SK-N-SH (cell line): ENCODE measurements at regions not wholly inside any gene's neighbourhood (a gene's known extent, or its start where the extent isn't known, plus 50 kb on each side); places are given as distances from the start of the nearest gene placed in this dataset.

Experiments used
- CTCF ChIA-PET: fragments of 300-600, 350-600 bp; formaldehyde crosslinking; extraction: SDS; loops from one replicate; lab custom pipeline; 2021; lab: Yijun Ruan, JAX
- POLR2A ChIA-PET: fragments of 350-600 bp; sonication (Branson Sonifier 250); formaldehyde crosslinking; extraction: SDS; loops from one replicate; lab custom pipeline; 2020; ENCODE audit warnings: antibody characterized with exemption, inconsistent platforms; lab: Yijun Ruan, JAX
- DNase-seq: peaks from one replicate; pipeline ENCODE4 v3.0.0; 2012
- H2AFZ ChIP-seq: fragments of 200-600 bp; sonication (generic); 2 replicates; pipeline ENCODE4 v1.8.1; 2016; ENCODE audit warnings: antibody characterized with exemption, mild to moderate bottlenecking, low read depth
- H3F3A ChIP-seq: fragments of 200-600 bp; sonication (generic); replicated peaks from 2 replicates; pipeline ENCODE3; 2016; ENCODE audit warnings: antibody characterized with exemption, mild to moderate bottlenecking; ENCODE audit not compliant: insufficient read depth
- H3K27ac ChIP-seq, 2 experiments: fragments of 200-500 bp in 1 of 2; fragments of 200-600 bp in 1 of 2; sonication (Bioruptor generic) in 1 of 2; sonication (generic), shearing (Covaris generic) in 1 of 2; 2 replicates each; pipeline versions ENCODE4 v1.5.1 to v1.6.1; 2014 to 2016; ENCODE audit warnings: low read depth in 2 of 2, inconsistent platforms in 1 of 2, low read length in 1 of 2, mild to moderate bottlenecking in 1 of 2, mixed read lengths in 1 of 2
- H3K27me3 ChIP-seq: fragments of 200-600 bp; sonication (generic), shearing (Covaris generic); 2 replicates; pipeline ENCODE4 v1.6.1; 2016; ENCODE audit warnings: mixed run types; ENCODE audit not compliant: insufficient read depth
- H3K36me3 ChIP-seq, 2 experiments: fragments of 200-500 bp in 1 of 2; fragments of 200-600 bp in 1 of 2; sonication (Bioruptor generic) in 1 of 2; sonication (generic) in 1 of 2; replicated peaks in 1 of 2; 2 replicates each; pipeline versions ENCODE3 to v1.5.1; 2014 to 2016; ENCODE audit warnings: low read length in 1 of 2, mild to moderate bottlenecking in 1 of 2; ENCODE audit not compliant: insufficient read depth in 2 of 2, control insufficient read depth in 1 of 2
- H3K4me1 ChIP-seq, 2 experiments: fragments of 200-500 bp in 1 of 2; fragments of 200-600 bp in 1 of 2; sonication (Bioruptor generic) in 1 of 2; sonication (generic), shearing (Covaris generic) in 1 of 2; 2 replicates each; pipeline versions ENCODE4 v1.5.1 to v1.6.1; 2014 to 2016; ENCODE audit warnings: low read depth in 1 of 2, low read length in 1 of 2, mixed run types in 1 of 2; ENCODE audit not compliant: insufficient read depth in 2 of 2, control insufficient read depth in 1 of 2
- H3K4me2 ChIP-seq: fragments of 200-600 bp; sonication (generic), shearing (Covaris generic); 2 replicates; pipeline ENCODE4 v1.6.1; 2017; ENCODE audit warnings: mixed run types
- H3K4me3 ChIP-seq, 2 experiments: fragments of 200-500 bp in 1 of 2; fragments of 200-600 bp in 1 of 2; sonication (Bioruptor generic) in 1 of 2; sonication (generic), shearing (Covaris generic) in 1 of 2; 2 replicates each; pipeline versions ENCODE4 v1.5.1 to v1.8.1; 2014 to 2016; ENCODE audit warnings: low read depth in 2 of 2, inconsistent platforms in 1 of 2, low read length in 1 of 2, mild to moderate bottlenecking in 1 of 2, mixed read lengths in 1 of 2, moderate library complexity in 1 of 2
- H3K79me2 ChIP-seq: fragments of 200-600 bp; sonication (generic); 2 replicates; pipeline ENCODE4 v1.8.1; 2017; ENCODE audit warnings: mild to moderate bottlenecking; ENCODE audit not compliant: insufficient read depth
- H3K9ac ChIP-seq: fragments of 200-600 bp; sonication (generic); 2 replicates; pipeline ENCODE4 v1.6.1; 2017; ENCODE audit warnings: mixed run types
- H3K9me2 ChIP-seq: fragments of 200-600 bp; sonication (generic); 2 replicates; pipeline ENCODE4 v1.6.1; 2017; ENCODE audit warnings: mixed run types
- H3K9me3 ChIP-seq: fragments of 200-600 bp; sonication (generic); 2 replicates; pipeline ENCODE4 v1.6.1; 2017; ENCODE audit warnings: mixed run types, mild to moderate bottlenecking, moderate library complexity
- H4K20me1 ChIP-seq: fragments of 200-600 bp; sonication (generic); 2 replicates; pipeline ENCODE4 v1.6.1; 2017; ENCODE audit warnings: mild to moderate bottlenecking, mixed run types; ENCODE audit not compliant: insufficient read depth
- CHD2 ChIP-seq: fragments of 150-350 bp; IDR thresholded peaks from 2 replicates; pipeline ENCODE4 v1.6.1; 2018; ENCODE audit warnings: low read length; ENCODE audit not compliant: partially characterized antibody
- ELF1 ChIP-seq: IDR thresholded peaks from 2 replicates; pipeline ENCODE4 v1.4.0; 2012
- EZH2phosphoT487 ChIP-seq: fragments of 200-600 bp; sonication (generic); IDR thresholded peaks from 2 replicates; pipeline ENCODE4 v1.6.1; 2017; ENCODE audit warnings: low read depth, mixed run types, mild to moderate bottlenecking, antibody characterized with exemption, moderate library complexity, borderline replicate concordance
- FOSL2 ChIP-seq: IDR thresholded peaks from 2 replicates; pipeline ENCODE4 v1.4.0; 2012; ENCODE audit warnings: low read depth, mild to moderate bottlenecking, moderate library complexity, borderline replicate concordance
- FOXJ3 ChIP-seq: sonication (generic); formaldehyde crosslinking; IDR thresholded peaks from 2 replicates; pipeline ENCODE4 v1.5.1; 2020; ENCODE audit warnings: mild to moderate bottlenecking, missing genetic modification reagents
- FOXM1 ChIP-seq: IDR thresholded peaks from 2 replicates; pipeline ENCODE4 v1.4.0; 2012; ENCODE audit warnings: low read depth, mild to moderate bottlenecking
- GABPA ChIP-seq: IDR thresholded peaks from 2 replicates; pipeline ENCODE4 v1.4.0; 2012; ENCODE audit warnings: low read depth, mild to moderate bottlenecking
- GATA2 ChIP-seq: sonication (generic); formaldehyde crosslinking; IDR thresholded peaks from 2 replicates; pipeline ENCODE4 v1.5.0; 2020; ENCODE audit warnings: mild to moderate bottlenecking, missing genetic modification reagents
- JUND ChIP-seq: IDR thresholded peaks from 2 replicates; pipeline ENCODE4 v1.4.0; 2012
- NFIC ChIP-seq: IDR thresholded peaks from 2 replicates; pipeline ENCODE4 v1.4.0; 2012; ENCODE audit warnings: borderline replicate concordance
- POLR2AphosphoS5 ChIP-seq: IDR thresholded peaks from 2 replicates; pipeline ENCODE4 v1.6.1; 2012; ENCODE audit warnings: low read depth, low read length
- RFX5 ChIP-seq: IDR thresholded peaks from 2 replicates; pipeline ENCODE4 v1.6.1; 2012; ENCODE audit warnings: mild to moderate bottlenecking, improper control_type of control experiment, low read length
- SIN3A ChIP-seq: IDR thresholded peaks from 2 replicates; pipeline ENCODE4 v1.6.1; 2012; ENCODE audit warnings: low read depth, mild to moderate bottlenecking, low read length, moderate library complexity, borderline replicate concordance
- TAF1 ChIP-seq: IDR thresholded peaks from 2 replicates; pipeline ENCODE4 v1.6.1; 2012; ENCODE audit warnings: low read depth, mild to moderate bottlenecking, low read length, moderate library complexity, borderline replicate concordance
- TCF12 ChIP-seq: IDR thresholded peaks from 2 replicates; pipeline ENCODE4 v1.4.0; 2012
- YY1 ChIP-seq: IDR thresholded peaks from 2 replicates; pipeline ENCODE4 v1.4.0; 2012; ENCODE audit warnings: low read depth, mild to moderate bottlenecking
- ZBTB33 ChIP-seq: IDR thresholded peaks from 2 replicates; pipeline ENCODE4 v1.4.0; 2012; ENCODE audit warnings: low read depth, borderline replicate concordance
- WGBS: methylation state at CpG from one replicate; pipeline ENCODE4 v1.1.6; 2017; ENCODE audit warnings: low lambda C conversion rate; 5-methylcytosine and 5-hydroxymethylcytosine counted together
- TF ChIP-seq, protein P1 (sequence below): IDR thresholded peaks from 2 replicates; pipeline ENCODE4 v1.4.0; 2012; ENCODE audit warnings: low read depth, borderline replicate concordance

- ChIA-PET CTCF (no interaction called here), POLR2A (no interaction called here)
- Histone ChIP-seq H3K36me3 (no peaks in the 10 kb centered on the region), H3K4me3 (no peak overlapping the region), H2AFZ (no peak overlapping the region), H4K20me1 (no peaks in the 10 kb centered on the region), H3K79me2 (no peaks in the 10 kb centered on the region), H3K4me1 (no peaks in the 10 kb centered on the region), H3K4me2 (no peak overlapping the region), H3F3A (no peaks in the 10 kb centered on the region), H3K9me2 (no peaks in the 10 kb centered on the region), H3K27me3 (no peaks in the 10 kb centered on the region), H3K9me3 (peaks cover 8% of the 10 kb centered on the region), H3K27ac (no peak overlapping the region), H3K9ac (no peak overlapping the region)
- no peak for DNase-seq
- no peak for TF ChIP-seq GATA2
- no peak for TF ChIP-seq SIN3A
- TF ChIP-seq EZH2phosphoT487 = no peak
- TF ChIP-seq TAF1 = no peak
- no peak for TF ChIP-seq ZBTB33
- TF ChIP-seq GABPA = no peak
- TF ChIP-seq, protein P1, sequence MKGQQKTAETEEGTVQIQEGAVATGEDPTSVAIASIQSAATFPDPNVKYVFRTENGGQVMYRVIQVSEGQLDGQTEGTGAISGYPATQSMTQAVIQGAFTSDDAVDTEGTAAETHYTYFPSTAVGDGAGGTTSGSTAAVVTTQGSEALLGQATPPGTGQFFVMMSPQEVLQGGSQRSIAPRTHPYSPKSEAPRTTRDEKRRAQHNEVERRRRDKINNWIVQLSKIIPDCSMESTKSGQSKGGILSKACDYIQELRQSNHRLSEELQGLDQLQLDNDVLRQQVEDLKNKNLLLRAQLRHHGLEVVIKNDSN = no peak
- no peak for TF ChIP-seq ELF1
- TF ChIP-seq CHD2 = no peak
- no peak for TF ChIP-seq FOSL2
- no peak for TF ChIP-seq RFX5
- no peak for TF ChIP-seq NFIC
- WGBS = 50% methylated on average over 1 of the region's 1 CpG
Observed at GRCh38 chr13:103497404-103497803, 431.2 kb upstream of the SLC10A2 start.

DNA sequence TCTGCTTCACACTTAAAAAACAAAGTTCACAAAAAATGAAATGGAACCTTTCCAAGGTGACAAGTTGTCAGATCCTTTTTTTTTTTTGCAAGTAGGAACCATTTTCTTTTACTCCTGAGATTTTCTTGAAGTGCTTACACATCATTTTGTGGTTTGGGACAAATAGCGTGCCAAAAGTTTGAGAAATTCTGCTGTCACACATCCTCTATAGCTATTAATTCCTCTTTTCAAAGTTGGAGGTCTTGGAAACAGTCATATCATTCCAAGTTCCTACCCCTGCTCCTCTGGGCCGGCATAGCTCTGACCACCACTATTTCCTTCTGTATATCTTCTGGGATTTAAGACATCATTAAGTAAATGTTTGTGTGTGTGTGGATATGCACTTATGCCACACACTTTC is 421.6 kb upstream of the SLC10A2 start:
- DNase-seq = no peak
- POLR2A ChIA-PET = no interaction called here
- H2AFZ ChIP-seq = no peak overlapping the region
- TF ChIP-seq TCF12 (no peak), EZH2phosphoT487 (no peak), RFX5 (no peak), FOSL2 (no peak), FOXJ3 (CRISPR knock-in tag) (no peak), FOXM1 (no peak), GABPA (no peak), ZBTB33 (no peak), POLR2AphosphoS5 (no peak), ELF1 (no peak), TAF1 (no peak), JUND (no peak), YY1 (no peak)
- no peak overlapping the region for H3K4me3 ChIP-seq
- no peaks in the 10 kb centered on the region; the same call in 1 of the 2 replicates for H3K9me3 ChIP-seq
- no peak overlapping the region for H3K4me2 ChIP-seq
- H3F3A ChIP-seq = no peaks in the 10 kb centered on the region
- H3K27me3 ChIP-seq = no peaks in the 10 kb centered on the region
- CTCF ChIA-PET = no interaction called here
- no peaks in the 10 kb centered on the region for H4K20me1 ChIP-seq
- no peaks in the 10 kb centered on the region for H3K36me3 ChIP-seq
- no peak overlapping the region for H3K9ac ChIP-seq
- H3K4me1 ChIP-seq = no peaks in the 10 kb centered on the region
- 31% methylated on average over 2 of the region's 2 CpGs for WGBS
- H3K27ac ChIP-seq = no peak overlapping the region
- H3K79me2 ChIP-seq = no peaks in the 10 kb centered on the region
- H3K9me2 ChIP-seq = no peaks in the 10 kb centered on the region
